Glomerular visceral epithelial cell (primary cell): ENCODE measurements at regions not wholly inside any gene's neighbourhood (a gene's known extent, or its start where the extent isn't known, plus 50 kb on each side); places are given as distances from the start of the nearest gene placed in this dataset.

Source experiments
- DNase-seq: peaks from one replicate; pipeline ENCODE4 v3.0.0-alpha.2; 2016; ENCODE audit errors: extremely low spot score

DNA sequence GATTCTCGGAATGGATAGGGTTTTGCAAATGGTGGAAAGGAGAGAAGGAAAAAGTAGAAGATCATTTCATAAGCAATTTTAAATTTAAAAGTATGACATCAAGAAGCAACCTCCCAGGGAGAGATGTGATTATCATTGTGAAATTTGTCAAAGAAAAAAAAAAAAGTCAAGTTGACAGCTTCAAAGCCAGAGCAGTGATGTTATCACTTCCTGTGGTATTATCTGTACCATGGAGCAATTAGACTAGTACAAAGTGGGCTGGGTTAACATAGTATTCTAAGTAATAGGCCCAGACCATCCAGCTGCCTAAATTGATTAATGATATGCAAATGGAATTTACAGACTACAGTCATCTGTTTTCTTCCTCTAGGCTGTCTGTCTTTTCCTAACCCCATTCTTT is 84.0 kb upstream of the NPY start:
- DNase-seq, result no peak

DNA sequence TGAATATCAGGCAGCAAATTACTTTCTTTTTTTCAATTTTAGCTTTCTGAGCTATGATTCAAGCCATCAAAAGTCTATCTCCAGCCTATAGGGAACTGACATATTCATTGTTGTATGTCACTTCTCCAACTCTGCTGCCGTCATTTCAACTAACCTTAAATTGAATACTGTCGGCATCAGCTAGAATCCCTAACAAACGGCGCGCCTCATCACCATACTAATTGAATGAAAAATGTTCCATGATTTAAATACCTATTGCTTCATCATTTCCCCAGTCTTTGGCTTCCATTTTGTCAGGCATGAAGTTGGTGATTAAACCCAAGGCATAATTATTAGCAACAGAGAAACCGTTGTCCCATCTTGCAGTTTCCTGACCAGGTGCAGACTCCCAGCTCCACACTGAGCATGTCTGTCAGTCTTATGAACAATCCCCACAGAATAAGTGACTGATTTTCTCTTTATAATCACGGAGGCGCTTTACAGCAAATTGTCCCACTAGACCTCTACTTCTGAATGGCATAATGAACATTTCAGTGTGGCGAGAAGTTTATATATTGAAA is 83.5 kb upstream of the NPY start:
- no peak for DNase-seq

DNA sequence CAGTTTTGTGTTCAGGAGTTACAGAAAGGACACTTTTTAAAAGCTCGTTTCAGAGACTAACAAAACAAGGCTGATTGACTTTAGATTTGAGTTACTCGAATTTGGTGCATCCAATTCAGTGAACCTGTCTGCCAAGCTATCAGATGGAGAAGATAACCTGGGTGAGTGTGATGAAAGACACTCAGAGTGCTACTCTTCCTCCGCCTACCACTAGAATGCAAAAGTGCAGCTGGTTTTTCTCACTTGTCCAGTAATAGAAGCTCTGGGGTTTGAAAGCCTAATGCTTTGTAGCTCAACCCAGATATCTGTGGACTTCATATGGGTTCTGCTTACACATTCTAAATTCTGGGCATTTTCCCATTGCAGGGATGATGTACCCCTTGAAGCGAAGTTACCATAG is 82.8 kb upstream of the NPY start:
- no peak for DNase-seq

DNA sequence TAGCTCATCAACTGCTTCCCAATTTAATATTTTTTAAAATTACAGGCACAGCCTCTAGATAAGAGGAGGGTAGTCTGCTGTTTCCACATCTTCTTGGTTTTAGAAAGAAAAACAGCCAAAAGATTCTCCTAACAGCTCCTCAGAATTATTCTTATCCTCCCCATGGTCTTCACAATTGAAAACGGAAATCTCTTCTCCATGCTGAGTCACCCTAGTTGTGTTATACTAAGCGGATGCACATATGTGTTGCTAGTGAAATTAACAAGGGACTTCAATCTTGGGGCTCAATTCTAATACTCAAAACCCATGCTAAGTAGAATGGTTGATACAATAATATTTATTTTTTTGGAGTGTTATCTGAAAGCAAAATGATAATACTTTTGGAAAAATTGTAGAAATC is 71.9 kb upstream of the NPY start:
- DNase-seq, result no peak

DNA sequence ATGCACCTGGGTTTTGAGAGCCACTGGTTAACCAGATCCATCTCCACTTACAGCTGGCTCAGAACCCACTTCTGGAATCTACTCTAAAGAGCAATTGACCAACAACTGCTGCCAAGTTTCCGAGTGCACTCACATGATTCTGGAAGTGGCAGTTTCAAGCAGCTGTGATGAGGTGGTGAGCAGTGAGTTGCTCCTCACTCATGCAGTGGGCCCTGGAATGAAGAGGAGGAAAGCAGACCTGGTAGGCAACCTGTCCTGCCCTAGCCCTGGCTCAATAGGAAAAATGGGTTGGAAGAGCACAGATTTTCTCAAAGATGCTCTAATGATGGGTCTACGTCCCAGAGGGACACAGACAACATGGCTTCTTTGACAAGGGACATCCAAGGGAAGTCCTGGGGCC is 70.7 kb upstream of the NPY start:
- no peak for DNase-seq

DNA sequence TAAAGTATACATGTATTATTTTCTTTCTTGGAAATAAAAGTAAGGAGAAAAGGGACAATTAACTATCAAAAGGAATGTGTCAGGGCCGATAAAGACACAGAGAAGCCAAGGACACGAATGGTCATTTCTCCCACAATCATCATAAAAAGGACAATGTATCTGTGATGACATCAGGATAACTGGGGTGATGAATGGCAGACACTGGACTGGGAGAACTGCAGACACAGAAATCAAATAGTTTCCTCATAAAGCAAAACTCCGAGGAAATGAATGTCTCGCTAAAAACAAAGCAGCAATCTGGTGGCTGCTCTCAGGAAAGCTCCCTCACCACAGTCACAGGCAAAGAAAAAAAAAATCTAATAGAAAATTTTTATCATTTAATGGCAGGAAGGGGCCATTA is 69.3 kb upstream of the NPY start:
- DNase-seq, result no peak

DNA sequence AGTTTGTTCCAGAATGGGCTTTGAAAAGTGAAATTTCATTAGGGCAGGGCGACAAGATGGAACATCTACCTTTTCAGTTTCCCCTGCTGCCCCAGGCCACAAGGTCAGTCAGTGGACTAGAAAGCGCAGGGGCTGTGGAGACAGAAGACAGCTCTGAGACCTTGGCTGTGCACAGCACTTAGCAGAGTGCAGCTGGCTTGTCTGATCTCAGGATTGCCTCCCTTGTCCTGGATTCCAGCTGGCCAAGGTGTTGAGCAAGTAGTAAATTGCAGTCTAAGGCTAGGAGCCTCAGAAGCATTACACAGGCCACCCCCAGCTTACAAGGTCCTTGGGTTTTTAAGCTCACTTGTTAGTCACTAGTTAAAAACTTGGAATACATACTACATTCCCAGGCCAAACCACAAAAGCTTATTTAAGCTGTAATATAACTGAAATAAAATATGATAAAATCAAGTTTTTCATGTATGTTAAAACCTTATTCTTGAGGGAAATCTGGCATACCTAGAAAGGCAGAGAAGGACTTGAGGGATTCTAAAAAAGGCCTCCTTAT is 67.3 kb upstream of the NPY start:
- peak; percentile 35 for DNase-seq

DNA sequence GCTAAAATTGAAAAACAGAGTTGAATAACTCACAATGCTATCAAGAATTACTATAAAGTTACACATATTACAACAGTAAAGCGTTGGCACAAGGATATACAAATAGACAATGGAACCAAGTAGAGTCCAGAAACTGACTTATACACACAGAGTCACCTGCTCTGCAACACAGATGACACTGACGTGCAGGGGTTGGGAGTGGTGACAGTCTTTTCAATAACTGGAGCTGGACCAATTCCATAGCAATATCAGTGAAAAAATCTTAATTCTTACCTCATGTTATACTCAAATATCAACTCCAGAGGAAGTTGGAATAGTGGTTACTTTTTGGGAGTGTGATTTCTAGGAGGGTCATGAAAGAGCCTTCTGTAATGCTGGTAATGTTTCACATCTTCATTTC is 62.5 kb upstream of the NPY start:
- DNase-seq, result no peak

DNA sequence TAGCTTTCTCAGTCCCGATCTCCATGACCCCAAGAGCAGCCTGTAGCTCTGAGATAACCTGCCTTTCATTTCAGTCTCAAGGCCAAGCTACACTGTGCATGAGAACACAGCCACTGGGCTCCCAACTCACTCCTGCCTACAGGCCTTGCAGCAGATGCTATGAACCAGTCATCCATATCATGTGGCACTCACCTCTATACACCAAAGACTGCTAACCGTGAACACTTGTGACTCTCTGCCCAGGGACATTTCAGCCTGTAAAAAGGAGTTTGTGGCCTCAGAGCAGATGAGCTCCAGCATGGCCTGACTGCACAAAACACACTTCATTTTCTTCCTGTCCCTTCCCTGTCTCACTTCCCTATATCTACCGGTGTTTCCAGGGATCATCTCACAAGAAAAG is 56.9 kb upstream of the NPY start:
- peak; percentile 22 for DNase-seq

DNA sequence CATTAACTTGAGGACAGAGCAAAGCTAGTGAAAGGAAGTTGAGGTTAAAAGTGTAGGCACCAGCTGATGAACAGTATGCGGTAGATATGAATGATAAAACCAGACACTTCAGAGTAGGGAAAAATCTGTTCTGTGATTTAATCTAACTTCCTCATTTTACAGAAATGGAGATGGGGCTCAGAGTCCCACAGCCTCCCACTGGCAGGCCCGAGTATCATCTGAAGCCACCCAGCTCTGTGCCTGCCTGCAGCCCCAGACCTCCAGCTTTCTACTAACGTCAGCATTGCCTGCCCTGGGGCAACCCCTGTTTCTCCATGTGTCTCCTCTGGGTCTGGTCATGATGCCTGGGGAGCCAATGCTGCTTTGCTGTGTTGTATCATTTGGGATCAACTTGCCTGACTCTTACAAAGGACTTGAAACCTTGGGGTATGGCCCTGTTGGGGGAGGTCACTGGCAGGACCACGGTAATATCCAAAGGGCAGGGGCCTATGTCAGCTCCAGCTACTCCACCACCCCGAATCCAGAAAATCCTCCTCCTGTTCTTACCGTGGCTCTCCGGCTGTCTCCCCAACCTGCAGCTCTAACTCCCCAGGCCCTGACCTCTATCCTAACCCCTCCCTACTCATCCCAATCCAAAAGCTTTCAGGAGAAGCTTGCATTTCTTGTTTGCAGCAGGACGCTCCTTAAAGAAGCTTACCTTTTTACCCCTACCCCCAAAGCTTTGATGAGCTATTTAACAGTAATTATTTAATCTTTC is 56.2 kb upstream of the NPY start:
- no peak for DNase-seq

DNA sequence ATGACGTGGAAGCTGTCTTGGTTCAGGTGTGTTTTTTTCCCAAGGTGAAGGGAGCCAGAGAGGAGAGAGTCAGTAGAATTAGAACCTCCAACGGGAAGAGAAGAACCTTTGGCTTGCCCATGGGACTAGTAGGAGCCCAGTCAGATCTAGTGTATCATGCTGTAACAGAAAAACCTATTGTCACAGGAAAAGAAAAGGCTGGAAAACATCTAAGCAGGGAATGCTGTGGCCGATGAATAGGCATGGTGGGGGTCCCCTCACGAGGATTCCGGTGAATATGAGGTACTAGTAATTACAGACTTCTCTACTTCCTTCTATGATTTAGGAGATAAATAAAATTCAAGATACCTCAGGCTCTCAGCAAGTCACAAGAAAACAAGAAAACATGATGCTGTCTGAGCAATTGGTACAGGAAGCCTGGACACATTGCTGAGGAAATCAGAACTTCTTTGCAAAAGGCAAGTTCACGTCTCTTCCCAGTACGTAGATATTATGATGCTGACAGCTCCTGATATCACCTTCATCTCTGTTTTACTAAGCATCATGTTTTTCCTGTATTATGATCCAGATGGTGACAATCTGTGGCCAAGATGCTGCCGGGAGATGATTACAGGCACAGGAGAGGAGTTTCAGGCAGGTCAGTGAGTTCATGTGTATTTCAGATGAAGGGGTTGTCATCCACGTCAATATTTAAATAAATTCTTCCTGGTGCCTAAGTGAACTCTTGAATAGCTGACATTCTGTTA is 54.3 kb upstream of the NPY start:
- DNase-seq, result no peak

DNA sequence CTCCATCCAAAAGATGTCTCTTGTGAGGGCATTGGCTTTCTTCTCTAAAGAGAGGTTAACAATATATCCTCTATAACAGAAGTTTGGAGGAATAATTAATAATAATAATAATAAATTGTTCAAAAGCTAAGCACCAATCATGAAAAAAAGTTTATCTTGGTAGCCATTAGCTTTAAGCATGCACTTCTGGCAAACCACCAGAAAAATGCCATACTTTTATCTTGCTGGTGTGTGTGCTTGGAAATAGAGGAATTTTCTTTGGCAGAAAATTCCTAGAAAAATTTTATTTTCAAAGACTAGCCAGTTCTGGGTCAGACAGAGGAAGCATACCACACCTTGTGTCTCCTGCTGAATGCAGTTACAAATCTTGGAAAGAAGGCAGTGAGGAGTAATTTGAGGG is 52.5 kb upstream of the NPY start:
- no peak for DNase-seq

DNA sequence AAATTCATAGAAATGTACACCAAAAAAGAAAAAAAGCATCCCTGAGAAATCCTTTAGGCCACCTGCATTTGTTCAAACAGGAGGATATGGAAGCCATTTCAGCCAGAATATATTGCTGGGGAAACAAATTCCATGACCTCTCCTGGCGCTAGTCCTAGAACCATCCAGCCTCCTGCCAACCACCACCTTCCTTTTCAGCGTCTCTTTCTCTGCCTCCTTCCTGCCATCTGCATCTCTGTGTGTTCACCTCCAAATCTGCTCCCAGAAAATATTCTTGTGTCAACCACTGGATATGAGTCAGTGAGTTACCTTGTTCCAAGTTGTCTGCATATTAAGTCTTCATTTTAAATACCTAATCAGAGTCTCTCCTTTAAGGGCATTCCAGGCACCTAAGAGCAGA is 50.6 kb upstream of the NPY start:
- DNase-seq, result no peak
